Suppressor macrophage (primary cell): ENCODE measurements at regions not wholly inside any gene's neighbourhood (a gene's known extent, or its start where the extent isn't known, plus 50 kb on each side); places are given as distances from the start of the nearest gene placed in this dataset.
"Not testable (repeated sequence)": the region's sequence is repeated elsewhere in the genome, so short reads cannot be mapped to it uniquely, and the experiment has no call there.

Source experiments
- DNase-seq, 4 experiments: peaks; one replicate each; pipeline ENCODE4 v3.0.0-alpha.2; 2020 to 2022

DNA sequence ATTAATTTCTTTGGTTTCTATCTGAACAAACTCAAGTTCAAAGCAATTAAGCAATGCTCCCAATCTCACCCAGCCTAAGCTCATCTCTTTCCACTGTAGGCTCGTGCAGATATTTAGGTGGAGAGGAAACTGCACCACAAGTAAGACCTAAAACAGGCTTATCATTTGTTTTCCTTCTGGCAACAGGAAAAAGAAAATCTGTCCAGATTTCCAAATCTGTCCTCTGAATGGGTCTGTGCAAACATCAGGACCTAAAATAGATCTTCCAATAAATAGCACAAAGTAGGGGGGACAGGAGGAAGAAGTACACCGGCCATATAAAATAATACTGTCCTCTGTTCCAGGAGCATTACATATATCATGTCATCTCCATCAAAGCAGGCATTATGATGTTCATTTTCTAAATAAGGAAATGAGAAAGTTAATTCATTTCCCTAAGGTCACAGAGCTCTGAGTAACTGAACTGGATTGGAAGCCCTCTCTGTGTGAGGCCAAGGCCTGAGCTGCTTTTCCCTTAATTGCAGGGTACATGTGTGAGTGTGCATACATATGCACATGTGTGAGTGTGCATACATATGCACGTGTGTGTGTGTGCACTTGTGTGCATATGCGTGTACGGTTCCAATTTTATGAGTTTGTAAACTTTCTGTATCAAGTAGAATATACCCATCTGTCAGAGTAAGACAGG is 92.8 kb upstream of the PARD3 start:
- no peak for DNase-seq

DNA sequence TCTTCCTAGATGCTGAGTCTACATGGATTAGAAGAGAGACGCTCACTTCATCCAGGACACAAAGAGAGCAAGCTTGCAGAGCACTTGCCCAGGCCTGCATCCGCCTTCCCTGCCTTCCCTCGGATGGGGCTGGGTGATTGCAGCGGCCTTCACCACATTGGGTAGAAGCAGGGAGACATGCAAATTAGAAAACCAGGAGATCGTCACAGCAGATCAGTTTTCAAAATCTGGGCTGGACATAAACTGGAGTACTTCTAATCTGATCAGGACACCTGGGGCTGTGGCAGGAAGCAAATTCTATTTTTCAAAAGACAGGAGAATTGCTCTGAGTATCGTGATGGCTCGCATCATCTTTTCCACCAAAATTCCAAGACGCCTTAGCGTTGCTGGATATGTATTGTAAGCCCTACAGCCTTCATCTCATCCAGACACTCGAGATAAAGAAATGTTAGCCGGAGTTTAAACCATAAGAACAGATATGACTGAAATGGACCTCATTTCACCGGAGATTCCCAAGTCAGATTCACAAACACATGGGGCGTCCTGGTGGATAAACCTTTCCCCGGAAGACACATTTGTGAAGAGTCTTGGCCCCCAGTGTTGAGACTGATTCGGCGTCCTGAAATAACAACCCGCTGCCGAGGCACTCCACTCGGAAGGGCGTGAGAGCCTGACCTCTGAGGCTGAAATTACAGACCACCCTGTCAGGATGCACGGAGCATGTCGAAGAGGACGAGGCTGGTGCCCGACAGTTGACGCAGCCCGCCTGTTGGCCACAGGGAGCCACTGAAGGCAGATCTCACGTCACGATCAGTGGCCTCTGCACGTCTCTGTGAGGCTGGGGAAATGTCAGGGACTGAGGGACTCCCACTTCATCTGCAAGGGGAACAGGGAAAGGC is 91.2 kb upstream of the PARD3 start:
- no peak for DNase-seq

DNA sequence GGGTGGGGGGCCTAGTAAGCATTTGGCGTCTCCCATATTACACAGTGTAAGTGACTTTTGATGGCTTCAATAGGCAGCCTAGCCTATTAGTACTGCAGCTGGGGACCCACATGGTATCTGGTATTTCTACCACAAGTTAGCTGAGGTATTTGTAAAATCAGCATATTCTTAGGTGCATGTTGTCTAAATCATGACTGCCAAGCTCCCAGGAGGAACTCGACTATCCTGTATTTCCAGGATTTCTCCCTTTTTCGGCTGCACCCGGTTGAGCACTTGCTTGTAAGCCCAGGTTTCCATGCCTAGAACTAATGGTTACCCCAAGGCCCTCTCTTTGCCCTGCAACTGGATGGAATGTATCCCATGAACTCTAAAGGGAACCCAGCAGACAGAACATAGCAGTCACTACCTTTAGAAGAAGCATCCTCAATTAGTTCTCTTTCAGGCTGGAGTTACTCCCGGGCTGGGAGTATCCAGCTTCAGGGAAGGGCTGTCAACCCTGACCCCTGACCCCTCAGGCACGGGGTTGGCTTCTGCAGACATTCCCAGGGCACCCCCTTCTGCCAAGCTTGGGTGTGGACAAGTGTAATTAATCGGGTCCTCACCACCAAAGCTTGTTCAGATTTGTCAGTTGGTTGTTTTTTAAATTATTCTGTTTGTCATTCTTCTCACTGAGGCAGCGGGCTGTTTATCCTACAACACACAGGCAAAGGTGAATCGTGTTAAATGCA is 90.3 kb upstream of the PARD3 start:
- DNase-seq: no peak

DNA sequence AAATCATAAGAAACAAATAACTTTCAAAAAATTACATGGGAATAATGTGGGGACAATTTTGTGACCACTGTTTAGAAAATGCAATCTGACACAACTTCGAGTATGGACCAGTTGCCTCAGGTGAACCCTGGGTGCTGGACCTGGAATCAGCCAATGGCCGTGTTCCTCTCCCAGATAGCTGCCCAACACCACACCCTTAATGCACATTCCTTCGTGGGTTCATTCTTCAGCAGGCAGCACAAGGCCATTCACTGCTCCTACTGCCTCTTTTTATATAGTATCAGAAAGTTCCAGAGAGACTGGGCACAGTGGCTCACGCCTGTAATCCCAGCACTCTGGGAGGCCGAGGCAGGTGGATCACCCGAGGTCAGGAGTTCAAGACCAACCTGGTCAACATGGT is 89.1 kb upstream of the PARD3 start:
- no peak for DNase-seq

DNA sequence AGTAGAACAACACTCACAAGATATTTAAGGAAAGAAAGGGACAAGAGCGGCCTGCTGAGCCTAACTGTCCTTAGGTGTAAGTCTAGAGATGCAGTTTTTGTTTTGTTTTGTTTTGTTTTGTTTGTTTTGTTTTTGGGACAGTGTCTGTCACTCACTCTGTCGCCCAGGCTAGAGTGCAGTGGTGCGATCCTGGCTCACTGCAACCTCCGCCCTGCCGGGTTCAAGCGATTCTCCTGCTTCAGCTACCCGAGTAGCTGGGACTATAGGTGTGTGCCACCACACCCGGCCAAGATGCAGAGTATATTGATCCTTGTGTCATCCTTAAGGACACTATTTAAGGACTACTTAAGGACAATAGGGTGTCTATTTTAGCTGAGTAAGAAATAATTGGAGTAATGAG is 84.1 kb upstream of the PARD3 start:
- no peak for DNase-seq

DNA sequence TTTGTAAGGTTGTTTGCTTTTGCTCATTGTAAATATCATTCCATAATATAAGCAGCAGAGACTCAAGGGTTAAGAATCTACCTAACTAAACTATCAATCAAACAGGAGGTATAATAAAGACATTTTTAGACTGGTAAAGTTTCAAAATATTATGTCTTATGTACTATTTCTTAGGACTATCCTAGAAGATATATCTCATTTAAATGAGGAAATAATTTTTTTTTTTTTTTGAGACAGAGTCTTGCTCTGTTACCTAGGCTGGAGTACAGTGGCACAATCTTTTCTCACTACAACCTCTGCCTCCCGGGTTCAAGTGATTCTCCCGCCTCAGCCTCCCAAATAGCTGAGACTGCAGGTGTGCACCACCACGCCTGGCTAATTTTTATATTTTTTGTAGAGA is 80.9 kb upstream of the PARD3 start:
- DNase-seq: no peak

DNA sequence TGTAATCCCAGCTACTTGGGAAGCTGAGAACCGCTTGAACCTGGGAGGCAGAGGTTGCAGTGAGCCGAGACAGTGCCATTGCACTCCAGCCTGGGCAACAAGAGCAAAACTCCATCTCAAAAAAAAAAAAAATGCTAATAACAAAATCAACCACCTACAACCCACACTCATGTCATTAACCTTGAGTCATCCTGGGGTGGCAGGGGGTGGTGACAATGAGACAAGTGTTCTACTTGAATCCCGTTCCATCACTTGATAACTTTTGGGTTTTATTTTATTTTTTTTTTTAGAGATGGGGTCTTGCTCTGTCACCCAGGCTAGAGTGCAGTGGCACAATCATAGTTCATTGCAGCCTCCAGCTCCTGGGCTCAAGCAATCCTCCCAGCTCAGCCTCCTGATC is 80.0 kb upstream of the PARD3 start:
- not testable (repeated sequence) for DNase-seq

DNA sequence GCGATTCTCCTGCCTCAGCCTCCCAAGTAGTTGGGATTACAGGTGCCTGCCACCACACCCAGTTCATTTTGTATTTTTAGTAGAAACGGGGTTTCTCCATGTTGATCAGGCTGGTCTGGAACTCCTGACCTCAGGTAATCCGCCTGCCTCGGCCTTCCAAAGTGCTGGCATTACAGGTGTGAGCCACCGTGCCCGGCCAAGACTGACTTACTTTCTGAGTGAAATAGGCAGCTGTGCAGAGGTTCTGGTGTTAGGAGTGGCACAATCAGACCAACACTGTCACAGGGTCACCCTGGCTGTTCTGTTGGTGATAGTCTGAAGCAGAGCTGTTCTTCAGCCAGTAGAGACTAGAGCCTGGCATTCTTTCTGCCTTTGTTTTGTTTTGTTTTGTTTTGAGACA is 77.4 kb upstream of the PARD3 start:
- DNase-seq: not testable (repeated sequence)

DNA sequence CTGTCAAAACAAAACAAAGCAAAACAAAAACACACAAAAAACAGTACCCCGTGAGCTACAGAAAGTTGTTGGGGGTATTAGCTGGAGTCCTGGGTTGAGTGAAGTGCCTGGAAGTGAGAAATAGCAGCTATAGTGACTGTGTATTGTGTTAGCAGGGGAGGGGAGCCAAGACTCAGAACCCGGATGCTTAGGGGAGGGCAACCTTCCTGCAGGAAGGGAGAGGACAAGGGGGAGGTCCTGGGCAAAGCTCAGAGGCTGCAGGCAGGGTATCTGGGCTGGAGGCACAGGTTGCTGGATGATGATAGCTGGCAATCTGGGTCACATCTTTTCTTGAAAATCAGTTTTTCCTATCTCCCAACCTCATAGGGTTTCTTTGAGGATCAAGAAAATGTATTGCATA is 75.8 kb upstream of the PARD3 start:
- no peak for DNase-seq

DNA sequence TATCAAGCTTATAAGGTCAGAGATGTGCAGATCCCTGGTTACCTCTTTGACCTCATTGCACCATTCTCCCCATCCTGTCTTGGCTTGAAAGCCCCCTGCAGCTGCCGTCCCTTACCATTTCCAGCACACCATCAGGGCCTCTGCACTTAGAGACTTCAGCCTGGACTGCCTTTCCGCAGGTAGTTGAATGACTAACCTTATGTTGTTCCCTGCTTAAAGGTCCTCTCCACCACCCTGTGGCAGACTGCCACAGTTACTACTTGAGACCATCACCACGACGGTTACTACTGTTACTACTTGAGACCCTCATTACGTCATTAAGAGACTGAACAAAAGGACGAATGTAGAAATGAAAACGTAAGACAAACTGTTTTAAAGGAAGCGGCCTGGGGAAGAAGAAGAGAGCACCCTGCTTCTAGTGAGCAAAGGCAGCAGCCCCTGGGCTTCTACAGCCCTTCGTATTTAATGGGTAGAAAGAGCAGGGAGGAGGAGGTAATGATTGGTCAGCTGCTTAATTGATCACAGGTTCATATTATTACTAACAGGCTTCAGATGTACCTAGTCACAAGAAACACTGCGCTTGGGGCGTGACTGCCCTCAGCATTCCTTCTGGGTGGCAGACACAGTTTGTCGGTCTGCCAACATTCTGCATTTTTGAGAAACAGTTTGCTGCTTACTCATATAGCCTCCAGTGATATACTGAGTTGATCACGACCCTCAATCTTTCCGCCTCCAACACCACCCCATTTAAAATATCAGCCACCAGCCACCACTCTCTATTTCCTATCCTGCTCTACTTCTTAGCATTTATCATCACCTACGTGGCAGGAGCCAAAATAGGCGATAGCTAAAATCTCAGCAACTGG is 74.1 kb upstream of the PARD3 start:
- no peak for DNase-seq

DNA sequence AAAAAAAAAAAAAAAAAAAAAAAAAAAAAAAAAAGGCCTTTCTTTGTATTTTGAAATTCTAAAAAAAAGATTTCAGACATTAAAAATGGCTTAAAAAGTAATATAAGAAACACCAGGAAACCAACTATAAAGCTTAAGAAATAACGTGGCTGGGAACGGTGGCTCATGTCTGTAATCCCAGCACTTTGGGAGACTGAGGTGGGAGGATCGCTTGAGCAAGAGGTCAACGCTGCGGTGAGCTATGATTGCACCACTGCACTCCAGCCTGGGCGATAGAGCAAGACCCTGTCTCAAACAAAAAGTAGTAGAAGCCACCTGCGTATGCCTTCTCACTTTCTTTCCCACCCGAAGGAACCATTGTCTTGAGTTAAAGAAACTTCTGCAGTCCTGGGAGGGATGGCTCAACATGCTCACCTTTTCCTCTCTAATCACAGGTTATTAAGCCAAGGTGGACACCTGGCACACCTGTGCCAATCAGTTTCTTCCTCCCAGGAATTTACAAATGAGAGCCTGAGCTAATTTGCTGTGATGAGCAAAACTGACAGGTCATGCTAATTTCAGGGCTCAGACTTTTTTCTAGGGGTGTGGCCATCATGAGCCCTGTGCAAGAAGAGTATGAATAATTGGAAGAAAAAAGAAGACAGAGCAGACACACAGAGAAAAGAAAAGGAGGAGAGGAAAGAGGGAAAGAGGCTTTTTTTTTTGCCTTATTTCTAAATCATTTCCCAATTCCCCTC is 72.0 kb upstream of the PARD3 start:
- no peak for DNase-seq

DNA sequence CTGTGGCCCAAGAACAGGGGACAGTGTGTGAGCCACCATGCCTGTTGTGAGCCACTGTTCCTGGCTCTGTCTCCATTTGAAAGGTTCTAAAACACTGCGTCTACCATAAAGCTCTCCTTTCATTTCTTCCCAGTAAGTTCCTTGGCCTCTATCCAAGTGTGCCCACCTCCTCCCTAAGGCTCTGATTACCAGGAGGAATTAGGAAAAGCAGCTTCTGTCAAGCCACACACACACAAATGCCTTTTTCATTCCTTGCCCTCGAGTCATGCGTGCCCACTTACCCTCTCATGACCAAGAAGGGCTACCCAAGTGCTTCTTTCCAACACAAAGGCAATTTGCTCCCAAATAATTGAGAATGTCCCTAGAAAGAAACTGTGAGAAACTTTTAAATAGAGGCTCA is 70.8 kb upstream of the PARD3 start:
- DNase-seq: no peak

DNA sequence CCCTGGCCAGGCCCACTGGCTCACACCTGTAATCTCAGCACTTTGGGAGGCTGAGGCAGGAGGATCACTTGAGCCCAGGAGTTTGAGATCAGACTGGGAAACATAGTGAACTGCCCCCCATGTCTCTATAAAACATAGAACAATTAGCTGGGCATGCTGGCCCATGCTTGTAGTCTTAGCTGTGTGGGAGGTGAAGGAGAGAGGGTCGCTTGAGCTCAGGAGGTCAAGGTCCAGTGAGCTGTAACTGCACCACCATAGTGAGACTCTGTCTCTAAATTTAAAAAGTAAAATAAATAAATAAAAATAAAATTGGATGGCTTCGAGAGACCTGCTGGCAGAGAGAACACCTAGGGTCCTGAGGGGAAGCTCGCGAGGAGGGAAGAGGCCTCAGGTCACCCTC is 69.9 kb upstream of the PARD3 start:
- no peak for DNase-seq

DNA sequence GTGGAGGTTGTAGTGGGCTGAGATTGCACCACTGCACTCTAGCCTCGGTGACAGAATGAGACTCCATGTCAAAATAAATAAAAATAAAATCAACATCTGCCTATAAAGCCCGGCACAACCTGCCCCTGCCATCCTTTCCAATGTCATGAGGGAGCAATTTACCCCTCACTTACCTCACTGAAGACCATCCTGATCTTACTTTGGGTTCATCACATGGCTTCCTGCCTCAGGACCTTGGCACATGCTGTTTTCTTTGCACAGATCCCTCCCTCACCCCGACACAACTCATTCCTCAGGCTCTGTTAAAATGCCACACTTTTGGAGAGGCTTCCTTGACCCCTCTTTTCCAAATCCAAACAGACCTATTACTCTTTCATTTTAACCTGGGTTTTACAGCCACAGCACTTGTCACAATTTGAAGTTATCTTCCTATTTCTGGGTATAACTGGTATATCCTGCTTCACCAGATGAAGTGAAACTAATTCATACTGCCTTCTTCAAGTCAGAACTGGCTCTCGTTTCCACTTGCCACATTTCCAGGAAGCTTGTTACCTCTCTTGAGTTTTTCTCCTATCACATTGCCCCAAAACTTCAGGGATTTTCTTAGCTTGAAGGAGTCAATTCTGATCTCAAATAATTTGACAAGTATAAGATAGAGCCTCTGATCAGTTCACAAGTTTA is 69.3 kb upstream of the PARD3 start:
- no peak for DNase-seq

DNA sequence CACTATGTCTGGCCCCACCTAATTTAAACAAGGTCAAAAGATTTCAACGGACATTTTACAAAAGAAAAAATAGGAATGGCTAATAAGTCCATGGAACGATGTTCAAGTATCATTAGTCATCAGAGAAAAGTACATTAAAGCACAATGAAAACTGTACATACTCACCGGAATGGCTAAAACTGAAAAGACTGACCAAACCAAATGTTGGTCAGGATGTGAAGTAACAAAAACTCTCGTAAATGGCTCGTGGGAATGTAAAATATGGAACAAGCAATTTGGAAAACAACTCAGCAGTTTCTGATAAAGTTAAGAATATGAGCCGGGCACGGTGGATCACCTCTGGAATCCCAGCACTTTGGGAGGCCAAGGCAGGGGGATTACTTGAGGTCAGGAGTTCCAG is 65.7 kb upstream of the PARD3 start:
- no peak for DNase-seq

DNA sequence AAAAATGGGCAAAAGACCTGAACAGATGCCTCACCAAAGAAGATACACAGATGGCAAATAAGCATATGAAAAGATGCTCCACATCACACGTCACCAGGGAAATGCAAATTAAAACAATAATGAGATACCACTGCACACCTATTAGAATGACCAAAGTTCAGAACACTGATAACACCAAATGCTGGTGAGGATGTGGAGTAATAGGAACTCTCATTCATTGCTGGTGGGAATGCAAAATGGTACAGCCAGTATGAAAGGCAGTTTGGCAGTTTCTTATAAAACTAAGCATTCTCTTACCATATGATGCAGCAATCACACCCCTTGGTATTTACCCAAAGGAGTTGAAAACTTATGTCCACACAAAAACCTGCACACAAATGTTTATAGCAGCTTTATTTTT is 63.6 kb upstream of the PARD3 start:
- DNase-seq: not testable (repeated sequence)

DNA sequence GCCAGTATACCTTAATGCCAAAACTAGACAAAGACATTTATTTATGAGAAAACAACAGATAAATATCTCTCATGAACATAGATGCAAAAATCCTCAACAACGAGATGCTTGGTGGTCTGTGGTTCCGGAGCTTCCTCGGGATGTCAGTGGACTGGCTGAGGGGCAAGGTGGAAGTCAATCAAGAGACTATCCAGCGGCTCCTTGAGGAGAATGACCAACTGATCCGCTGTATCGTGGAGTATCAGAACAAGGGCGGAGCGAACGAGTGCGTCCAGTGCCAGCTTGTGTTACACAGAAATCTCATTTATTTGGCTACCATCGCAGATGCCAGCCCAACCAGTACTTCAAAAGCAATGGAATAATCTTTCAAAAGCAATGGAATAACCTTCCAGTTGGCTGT is 60.0 kb upstream of the PARD3 start:
- DNase-seq: no peak

DNA sequence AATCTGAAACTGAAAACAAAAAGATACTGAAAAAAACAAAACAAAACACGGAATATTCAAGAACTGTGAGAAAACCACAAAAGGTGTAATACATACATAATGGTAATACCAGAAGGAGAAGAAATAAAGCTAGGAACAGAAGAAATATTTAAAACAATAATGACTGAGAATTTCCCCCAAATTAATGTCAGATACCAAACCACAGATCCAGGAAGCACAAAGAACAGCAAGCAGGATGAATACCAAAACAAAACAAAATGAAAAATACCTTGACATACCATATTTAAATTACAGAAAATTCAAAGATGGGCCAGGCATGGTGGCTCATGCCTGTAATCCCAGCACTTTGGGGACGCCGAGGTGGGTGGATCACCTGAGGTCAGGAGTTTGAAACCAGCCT is 57.7 kb upstream of the PARD3 start:
- DNase-seq: no peak

DNA sequence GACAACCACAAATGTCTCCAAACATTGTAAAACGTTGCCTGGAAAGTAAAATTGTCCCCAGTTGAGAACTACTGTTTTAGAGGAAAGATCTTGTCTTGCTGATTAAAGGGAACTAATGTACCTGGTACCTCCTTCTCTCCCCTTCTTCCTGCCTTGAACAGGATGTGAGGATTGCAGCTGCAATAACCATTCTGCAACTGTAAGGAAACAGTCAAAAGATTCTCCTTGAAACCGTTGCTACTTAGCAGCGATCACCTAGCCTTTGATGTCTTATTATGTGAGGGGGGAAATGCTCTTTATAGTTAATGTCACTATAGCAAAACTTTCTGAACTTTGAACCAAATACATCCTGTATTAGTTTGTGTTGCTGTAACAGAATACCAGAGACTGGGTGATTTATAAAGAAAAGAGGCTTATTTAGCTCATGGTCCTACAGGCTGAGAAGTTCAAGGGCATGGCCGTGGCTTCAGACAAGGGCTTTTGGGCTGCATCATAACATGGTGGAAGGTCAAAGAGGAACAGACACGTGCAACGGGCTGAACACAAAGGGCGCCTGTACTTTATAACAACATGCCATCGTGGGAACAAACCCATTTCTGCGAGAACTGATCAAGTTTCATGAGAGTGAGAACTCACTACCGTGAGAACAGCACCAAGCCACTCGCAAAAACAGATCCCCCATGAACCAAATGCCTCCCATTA is 54.2 kb upstream of the PARD3 start:
- no peak for DNase-seq

DNA sequence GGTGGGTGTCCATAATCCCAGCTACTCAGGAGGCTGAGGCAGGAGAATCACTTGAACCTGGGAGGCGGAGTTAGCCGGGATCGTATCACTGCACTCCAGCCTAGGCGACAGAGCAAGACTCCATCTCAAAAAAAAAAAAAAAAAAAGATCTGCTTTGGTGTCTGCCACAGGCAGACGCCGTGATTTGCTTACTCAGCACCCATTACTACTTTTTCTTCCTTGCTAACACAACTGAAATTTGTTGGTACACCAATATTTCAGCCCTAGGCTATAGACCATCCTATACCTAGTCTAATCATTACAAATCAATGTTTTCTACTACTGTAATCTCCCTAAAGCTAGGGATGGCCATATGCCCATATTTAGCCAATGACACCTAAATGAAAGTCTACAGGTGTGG is 53.5 kb upstream of the PARD3 start:
- DNase-seq: no peak

DNA sequence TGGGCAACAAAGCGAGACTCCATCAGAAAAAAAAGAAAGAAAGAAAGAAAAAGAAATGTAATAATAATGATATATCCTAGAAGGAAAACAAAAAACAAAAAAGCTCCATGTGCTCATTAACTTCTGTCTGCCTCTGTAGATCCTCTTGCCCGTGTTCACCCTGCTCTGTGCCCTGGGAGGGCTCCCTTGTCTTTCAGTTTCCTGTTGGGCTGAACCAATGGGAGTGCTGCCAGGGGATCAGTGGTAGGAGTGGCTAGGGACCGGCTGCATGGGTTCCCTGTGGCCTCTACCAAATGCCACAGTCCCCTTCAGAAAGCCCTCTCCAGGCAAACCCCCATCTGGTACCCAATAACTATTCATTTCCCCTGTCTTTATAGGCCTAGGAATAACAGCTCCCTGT is 51.8 kb upstream of the PARD3 start:
- no peak for DNase-seq
